HG03521 (cell line): ENCODE measurements at regions not wholly inside any gene's neighbourhood (a gene's known extent, or its start where the extent isn't known, plus 50 kb on each side); places are given as distances from the start of the nearest gene placed in this dataset.
"Not testable (repeated sequence)": the region's sequence is repeated elsewhere in the genome, so short reads cannot be mapped to it uniquely, and the experiment has no call there.

Experiments
- ATAC-seq: cut with Tn5 transposase; IDR thresholded peaks from one replicate; pipeline ENCODE4 v1.9.1; 2021; ENCODE audit warnings: mild to moderate bottlenecking, moderate library complexity; ENCODE audit not compliant: unreplicated experiment

DNA sequence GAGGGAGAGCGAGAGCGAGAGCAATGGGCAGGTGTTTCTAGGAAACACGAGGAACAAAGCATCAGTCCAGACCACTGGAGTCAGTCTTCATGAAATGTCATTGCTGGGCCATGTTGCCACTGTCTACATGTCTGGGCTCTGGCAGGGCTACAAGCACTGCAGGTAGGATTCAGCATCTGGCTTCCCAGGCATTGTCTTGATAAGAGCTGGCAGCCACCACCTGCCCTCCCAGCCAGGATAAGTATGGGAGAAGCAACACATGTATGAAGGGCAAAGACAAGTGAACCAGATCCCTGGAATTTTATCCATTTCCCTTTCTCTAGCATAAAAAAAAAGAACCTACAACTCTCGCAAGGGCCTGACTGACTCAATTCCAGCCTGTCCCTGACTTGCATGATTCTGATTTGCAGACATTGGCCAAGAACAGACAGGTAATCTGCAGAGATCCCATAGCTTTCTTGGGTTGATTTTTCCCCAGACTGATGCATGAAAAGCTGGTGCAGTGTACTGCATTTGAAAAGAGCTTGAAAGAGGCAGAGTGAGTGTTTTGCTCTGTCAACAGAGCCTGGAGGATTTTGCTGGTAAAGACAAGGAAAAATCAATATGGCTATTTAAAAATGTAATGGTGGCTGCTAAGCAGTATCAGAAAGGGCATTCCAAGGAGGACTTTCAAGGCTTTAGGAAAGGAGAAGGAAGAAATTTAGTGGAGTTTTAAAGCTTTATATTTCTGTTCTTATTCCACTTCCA lies 157.2 kb upstream of the MYRIP start:
- ATAC-seq, result no peak

DNA sequence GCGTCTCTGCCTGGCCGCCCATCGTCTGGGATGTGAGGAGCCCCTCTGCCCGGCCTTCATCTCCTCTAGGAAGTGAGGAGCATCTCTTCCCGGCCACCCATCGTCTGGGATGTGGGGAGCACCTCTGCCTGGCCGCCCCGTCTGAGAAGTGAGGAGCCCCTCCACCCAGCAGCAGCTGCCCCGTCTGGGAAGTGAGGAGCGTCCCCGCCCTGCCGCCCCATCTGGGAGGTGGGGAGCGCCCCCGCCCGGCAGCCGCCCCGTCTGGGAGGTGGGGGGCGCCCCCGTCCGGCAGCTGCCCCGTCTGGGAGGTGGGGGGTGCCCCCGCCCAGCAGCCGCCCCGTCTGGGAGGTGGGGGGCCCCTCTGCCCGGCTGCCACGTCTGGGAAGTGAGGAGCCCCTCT lies 153.7 kb upstream of the MYRIP start:
- ATAC-seq, result not testable (repeated sequence)

- no peak for ATAC-seq
Measured at GRCh38 chr3:39657075-39657474, 152.3 kb upstream of the MYRIP start.

GRCh38 chr3:39657775-39658174 lies 151.6 kb upstream of the MYRIP start:
- no peak for ATAC-seq

GRCh38 chr3:39664931-39665330 lies 144.5 kb upstream of the MYRIP start:
- no peak for ATAC-seq

- ATAC-seq, result no peak
Measured at GRCh38 chr3:39665441-39665840, 144.0 kb upstream of the MYRIP start.

DNA sequence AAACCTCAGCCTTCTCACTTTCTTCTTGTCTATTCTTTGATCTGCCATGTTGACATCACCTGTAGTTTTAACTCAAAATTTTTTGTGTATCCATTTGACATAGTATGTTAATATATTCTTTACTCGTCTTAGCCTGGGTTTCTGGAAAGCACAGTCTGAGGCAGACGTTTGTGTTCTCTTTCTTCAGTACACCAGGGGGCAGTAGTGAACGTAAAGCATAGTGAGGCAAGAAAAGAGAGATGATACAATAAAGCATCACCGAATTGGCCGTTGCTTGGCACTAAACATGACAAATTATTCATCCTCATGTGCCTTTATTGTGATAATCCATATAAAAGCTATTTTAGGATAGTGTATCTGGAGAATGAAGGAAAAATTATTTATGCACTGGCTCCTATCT lies 141.0 kb upstream of the MYRIP start:
- no peak for ATAC-seq

- no peak for ATAC-seq
Measured at GRCh38 chr3:39671116-39671515, 138.3 kb upstream of the MYRIP start.

DNA sequence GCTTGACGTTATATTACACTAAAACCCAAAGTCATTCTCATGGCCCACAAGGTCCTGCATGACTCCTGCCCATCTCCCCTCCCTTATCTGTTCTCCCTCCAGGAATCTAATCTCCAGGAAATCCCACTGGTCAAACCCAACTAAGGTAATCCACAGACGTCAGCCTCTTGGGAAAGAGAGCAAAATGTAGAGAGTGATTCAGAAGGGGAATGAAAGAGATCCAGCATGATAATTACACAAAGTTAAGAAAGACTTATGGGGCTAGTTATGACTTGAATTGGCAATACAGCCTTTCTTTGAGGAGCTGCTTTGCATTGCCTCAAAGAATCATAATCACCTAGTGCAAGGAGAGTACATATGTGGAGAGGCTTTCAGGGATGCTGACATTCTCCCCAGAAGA lies 137.8 kb upstream of the MYRIP start:
- ATAC-seq, result no peak

- ATAC-seq, result no peak
Measured at GRCh38 chr3:39705351-39705900, 104.0 kb upstream of the MYRIP start.

- no peak for ATAC-seq
Measured at GRCh38 chr3:39707314-39707909, 102.0 kb upstream of the MYRIP start.

- ATAC-seq, result no peak
Measured at GRCh38 chr3:39712413-39713048, 96.9 kb upstream of the MYRIP start.

DNA sequence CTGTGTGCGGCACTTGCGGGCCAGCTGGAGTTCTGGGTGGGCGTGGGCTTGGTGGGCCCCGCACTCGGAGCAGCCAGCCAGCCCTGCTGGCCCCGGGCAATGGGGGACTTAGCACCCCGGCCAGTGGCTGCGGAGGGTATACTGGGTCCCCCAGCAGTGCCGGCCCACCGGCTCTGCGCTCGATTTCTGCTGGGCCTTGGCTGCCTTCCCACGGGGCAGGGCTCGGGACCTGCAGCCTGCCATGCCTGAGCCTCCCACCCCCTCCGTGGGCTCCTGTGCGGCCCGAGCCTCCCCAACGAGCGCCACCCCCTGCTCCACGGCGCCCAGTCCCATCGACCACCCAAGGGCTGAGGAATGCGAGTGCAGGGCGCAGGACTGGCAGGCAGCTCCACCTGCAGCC lies 96.1 kb upstream of the MYRIP start:
- not testable (repeated sequence) for ATAC-seq

- ATAC-seq, result no peak
Measured at GRCh38 chr3:39716849-39717248, 92.6 kb upstream of the MYRIP start.

GRCh38 chr3:39718674-39719595 lies 90.5 kb upstream of the MYRIP start:
- no peak for ATAC-seq

DNA sequence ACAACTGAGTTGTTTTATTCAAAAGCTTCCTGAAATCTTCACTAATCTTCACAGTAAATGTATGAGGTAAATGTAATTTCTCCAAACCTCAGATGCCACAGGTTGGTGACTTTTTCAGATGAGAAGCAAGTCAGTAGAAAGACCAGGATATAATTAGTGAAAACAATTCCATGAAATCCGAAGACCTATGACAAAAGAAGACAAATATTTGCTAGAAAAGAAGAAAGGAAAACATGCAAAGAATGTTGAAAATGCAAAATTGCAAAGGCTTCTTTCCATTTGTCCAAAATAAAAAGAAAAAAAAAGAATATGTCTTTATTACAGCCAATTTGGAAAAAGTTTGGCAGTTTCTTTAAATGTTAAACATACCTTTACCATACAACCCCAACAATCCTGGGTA lies 88.3 kb upstream of the MYRIP start:
- ATAC-seq, result no peak

DNA sequence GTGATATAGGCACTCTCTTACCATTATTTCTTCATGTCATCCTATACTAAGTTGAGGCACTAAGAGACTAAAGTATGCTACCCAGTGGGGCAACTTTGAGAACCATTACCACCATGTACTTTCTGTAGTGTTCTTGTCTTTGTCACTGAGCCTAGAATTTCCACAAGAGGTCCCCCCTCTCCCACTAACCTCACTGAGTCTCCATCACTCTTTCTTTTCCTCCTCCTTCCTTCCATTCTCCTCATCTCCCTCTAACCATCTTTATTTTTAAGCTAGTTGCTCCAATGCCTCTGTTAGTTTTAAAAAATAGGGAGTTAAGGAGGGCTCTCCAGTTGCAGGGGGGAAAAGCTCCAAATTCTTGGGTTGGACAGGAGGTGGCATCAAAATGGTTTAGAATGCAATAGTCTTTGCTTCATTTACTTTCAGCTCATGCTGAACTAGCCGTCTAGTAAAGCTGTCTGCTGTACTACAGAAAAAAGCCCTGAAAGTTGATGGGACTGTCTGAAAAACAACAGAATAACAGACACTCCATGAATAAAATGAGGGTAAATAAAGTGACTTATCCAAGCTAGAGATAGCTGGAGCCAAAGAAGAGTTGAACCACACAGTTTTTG lies 85.1 kb upstream of the MYRIP start:
- no peak for ATAC-seq

- no peak for ATAC-seq
Measured at GRCh38 chr3:39725321-39725720, 84.1 kb upstream of the MYRIP start.

DNA sequence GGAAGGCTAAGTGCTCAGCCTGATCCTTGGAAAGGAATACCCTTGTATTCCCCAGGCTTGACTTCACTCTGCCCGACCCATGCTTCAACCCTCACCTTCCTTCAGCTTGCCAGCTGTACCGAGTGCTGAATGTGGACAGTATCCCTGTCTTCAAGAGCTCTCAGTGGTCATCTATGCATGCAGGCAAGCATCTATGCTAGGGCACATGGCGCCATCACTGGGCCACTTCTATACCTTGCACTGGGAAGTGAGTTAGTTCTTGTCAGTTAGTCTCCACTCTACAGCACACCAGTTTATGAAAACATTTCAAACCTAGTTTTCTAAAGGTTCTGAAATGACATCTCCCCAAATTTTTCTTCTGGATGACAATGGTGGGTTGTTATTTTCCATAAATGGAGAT lies 82.0 kb upstream of the MYRIP start:
- no peak for ATAC-seq

- no peak for ATAC-seq
Measured at GRCh38 chr3:39733804-39734203, 75.6 kb upstream of the MYRIP start.

GRCh38 chr3:39739658-39740057 lies 69.8 kb upstream of the MYRIP start:
- not testable (repeated sequence) for ATAC-seq
